Suprapubic skin (tissue), 4 donors: ENCODE measurements at regions not wholly inside any gene's neighbourhood (a gene's known extent, or its start where the extent isn't known, plus 50 kb on each side); places are given as distances from the start of the nearest gene placed in this dataset.

ENCODE experiments used
- DNase-seq, 2 donors: peaks; one replicate each; pipeline ENCODE4 v3.0.0-alpha.2; 2019; ENCODE audit warnings: low spot score in 2 of 2
- H3K27ac ChIP-seq: fragments of 200-600 bp; sonication (generic); one replicate; pipeline ENCODE4 v1.5.1; 2019
- H3K27me3 ChIP-seq: fragments of 200-600 bp; sonication (generic); one replicate; pipeline ENCODE4 v1.5.1; 2019
- H3K36me3 ChIP-seq: fragments of 200-600 bp; sonication (generic); one replicate; pipeline ENCODE4 v1.5.1; 2019
- H3K4me1 ChIP-seq: fragments of 200-600 bp; sonication (generic); one replicate; pipeline ENCODE4 v1.5.1; 2019
- H3K4me3 ChIP-seq: fragments of 200-600 bp; sonication (generic); one replicate; pipeline ENCODE4 v1.5.1; 2019; ENCODE audit warnings: mild to moderate bottlenecking
- H3K9me3 ChIP-seq: fragments of 200-600 bp; sonication (generic); one replicate; pipeline ENCODE4 v1.5.1; 2019
- CTCF ChIP-seq, 2 donors: fragments of 200-600 bp in 1 of 2; fragments of 450-650 bp in 1 of 2; sonication (generic) in 1 of 2; IDR thresholded peaks; one replicate each; pipeline ENCODE4 v1.5.1; 2016 to 2019; ENCODE audit warnings: antibody characterized with exemption in 2 of 2, mild to moderate bottlenecking in 1 of 2, moderate library complexity in 1 of 2
- EP300 ChIP-seq: sonication (generic); formaldehyde crosslinking; IDR thresholded peaks from one replicate; pipeline ENCODE4 v1.6.1; 2017; ENCODE audit warnings: antibody characterized with exemption
- POLR2A ChIP-seq, 2 donors: fragments of 450-650 bp; IDR thresholded peaks; one replicate each; pipeline ENCODE4 v1.6.1; 2017; ENCODE audit warnings: antibody characterized with exemption in 2 of 2, mild to moderate bottlenecking in 2 of 2, moderate library complexity in 2 of 2
- POLR2AphosphoS5 ChIP-seq, 3 donors: sonication (generic); formaldehyde crosslinking; IDR thresholded peaks; one replicate each; pipeline ENCODE4 v1.6.1; 2017; ENCODE audit warnings: antibody characterized with exemption in 3 of 3
- WGBS: methylation state at CpG from one replicate; pipeline ENCODE4 v1.1.5; 2018; 5-methylcytosine and 5-hydroxymethylcytosine counted together

GRCh38 chr13:76131551-76131950 is 495.4 kb downstream of the LMO7 start:
- Histone ChIP-seq H3K4me1 (no peaks in the 10 kb centered on the region), H3K9me3 (no peaks in the 10 kb centered on the region), H3K36me3 (no peaks in the 10 kb centered on the region), H3K27ac (no peak overlapping the region), H3K4me3 (no peak overlapping the region), H3K27me3 (no peaks in the 10 kb centered on the region)
- WGBS: 66% methylated on average over 7 of the region's 7 CpGs
- no peak for DNase-seq
- no peak for TF ChIP-seq POLR2A (IDR thresholded peaks at IDR 0.05)
- TF ChIP-seq POLR2AphosphoS5 (IDR thresholded peaks at IDR 0.05): no peak

- Histone ChIP-seq H3K9me3 (no peaks in the 10 kb centered on the region), H3K4me1 (no peaks in the 10 kb centered on the region), H3K27me3 (no peaks in the 10 kb centered on the region), H3K4me3 (no peak overlapping the region), H3K36me3 (no peaks in the 10 kb centered on the region), H3K27ac (no peak overlapping the region)
- WGBS: 57% methylated on average over 6 of the region's 6 CpGs
- no peak for TF ChIP-seq POLR2A (IDR thresholded peaks at IDR 0.05)
- TF ChIP-seq CTCF (IDR thresholded peaks at IDR 0.05): no peak
- no peak for TF ChIP-seq POLR2AphosphoS5 (IDR thresholded peaks at IDR 0.05)
- TF ChIP-seq EP300: no peak
- no peak for DNase-seq
Observed at GRCh38 chr13:76129305-76130000, 493.3 kb downstream of the LMO7 start.

- TF ChIP-seq CTCF (IDR thresholded peaks at IDR 0.05) (no peak), EP300 (no peak), POLR2AphosphoS5 (IDR thresholded peaks at IDR 0.05) (no peak), POLR2A (IDR thresholded peaks at IDR 0.05) (no peak)
- DNase-seq: no peak
- no peaks in the 10 kb centered on the region for H3K27me3 ChIP-seq
- no peaks in the 10 kb centered on the region for H3K36me3 ChIP-seq
- H3K27ac ChIP-seq: no peak overlapping the region
- no peak overlapping the region for H3K4me3 ChIP-seq
- H3K4me1 ChIP-seq: no peaks in the 10 kb centered on the region
- H3K9me3 ChIP-seq: peaks cover 5% of the 10 kb centered on the region
Observed at GRCh38 chr13:76127922-76128321, 491.8 kb downstream of the LMO7 start.

GRCh38 chr13:76123548-76123947 is 487.4 kb downstream of the LMO7 start:
- DNase-seq: no peak
- H3K27me3 ChIP-seq: no peaks in the 10 kb centered on the region
- TF ChIP-seq POLR2A (IDR thresholded peaks at IDR 0.05) (no peak), EP300 (no peak), POLR2AphosphoS5 (IDR thresholded peaks at IDR 0.05) (no peak), CTCF (IDR thresholded peaks at IDR 0.05) (no peak)
- H3K4me1 ChIP-seq: no peaks in the 10 kb centered on the region
- H3K27ac ChIP-seq: no peak overlapping the region
- peaks cover 8% of the 10 kb centered on the region for H3K9me3 ChIP-seq
- H3K36me3 ChIP-seq: no peaks in the 10 kb centered on the region
- H3K4me3 ChIP-seq: no peak overlapping the region

- Histone ChIP-seq H3K27me3 (no peaks in the 10 kb centered on the region), H3K27ac (no peak overlapping the region), H3K9me3 (no peaks in the 10 kb centered on the region), H3K4me3 (no peak overlapping the region), H3K4me1 (no peaks in the 10 kb centered on the region), H3K36me3 (no peaks in the 10 kb centered on the region)
- no peak for DNase-seq
- WGBS: 46% methylated on average over 2 of the region's 2 CpGs
- TF ChIP-seq POLR2AphosphoS5 (IDR thresholded peaks at IDR 0.05) (no peak), EP300 (no peak), POLR2A (IDR thresholded peaks at IDR 0.05) (no peak), CTCF (IDR thresholded peaks at IDR 0.05) (no peak)
Observed at GRCh38 chr13:76116751-76117360, 480.7 kb downstream of the LMO7 start.
